ENCODE measurements at regions not wholly inside any gene's neighbourhood (a gene's known extent, or its start where the extent isn't known, plus 50 kb on each side); places are given as distances from the start of the nearest gene placed in this dataset.

DNA sequence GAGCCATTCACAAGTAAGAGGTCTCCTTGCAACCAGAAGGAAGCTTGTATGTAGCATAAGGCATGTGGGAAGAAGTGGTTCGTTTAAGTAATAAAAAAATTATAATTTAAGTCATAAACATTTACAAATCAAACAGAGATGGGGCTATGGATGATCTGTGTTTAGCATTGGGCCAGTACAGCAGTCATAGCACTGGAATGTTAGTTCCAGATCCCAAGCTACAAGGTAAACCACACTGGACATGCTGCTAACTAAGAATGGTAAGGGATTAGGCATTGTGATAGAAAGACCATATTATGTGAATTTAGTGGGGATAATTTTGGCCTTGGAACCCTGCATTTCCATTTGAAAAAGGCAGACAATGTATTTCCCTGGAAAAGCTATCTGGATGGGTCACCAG is 170.4 kb upstream of the KCNN2 start:
- no peak for TF ChIP-seq POLR2A (IDR thresholded peaks at IDR 0.05; ENCODE audit: borderline replicate concordance, extremely low read depth, insufficient read depth, insufficient read length)
- TF ChIP-seq YY1 (IDR thresholded peaks at IDR 0.05; ENCODE audit: extremely low read depth, insufficient replicate concordance, low read depth, low read length) = no peak
- TF ChIP-seq, protein P1, sequence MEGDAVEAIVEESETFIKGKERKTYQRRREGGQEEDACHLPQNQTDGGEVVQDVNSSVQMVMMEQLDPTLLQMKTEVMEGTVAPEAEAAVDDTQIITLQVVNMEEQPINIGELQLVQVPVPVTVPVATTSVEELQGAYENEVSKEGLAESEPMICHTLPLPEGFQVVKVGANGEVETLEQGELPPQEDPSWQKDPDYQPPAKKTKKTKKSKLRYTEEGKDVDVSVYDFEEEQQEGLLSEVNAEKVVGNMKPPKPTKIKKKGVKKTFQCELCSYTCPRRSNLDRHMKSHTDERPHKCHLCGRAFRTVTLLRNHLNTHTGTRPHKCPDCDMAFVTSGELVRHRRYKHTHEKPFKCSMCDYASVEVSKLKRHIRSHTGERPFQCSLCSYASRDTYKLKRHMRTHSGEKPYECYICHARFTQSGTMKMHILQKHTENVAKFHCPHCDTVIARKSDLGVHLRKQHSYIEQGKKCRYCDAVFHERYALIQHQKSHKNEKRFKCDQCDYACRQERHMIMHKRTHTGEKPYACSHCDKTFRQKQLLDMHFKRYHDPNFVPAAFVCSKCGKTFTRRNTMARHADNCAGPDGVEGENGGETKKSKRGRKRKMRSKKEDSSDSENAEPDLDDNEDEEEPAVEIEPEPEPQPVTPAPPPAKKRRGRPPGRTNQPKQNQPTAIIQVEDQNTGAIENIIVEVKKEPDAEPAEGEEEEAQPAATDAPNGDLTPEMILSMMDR (IDR thresholded peaks at IDR 0.05 in 2 of 3, conservative IDR thresholded peaks at IDR 0.05 in 1 of 3; ENCODE audit: borderline replicate concordance in 1 of 3, insufficient read depth in 1 of 3, low read depth in 2 of 3, low read length in 2 of 3) = no peak
- no peak for TF ChIP-seq EZH2 (IDR thresholded peaks at IDR 0.05)
